ENCODE measurements at regions not wholly inside any gene's neighbourhood (a gene's known extent, or its start where the extent isn't known, plus 50 kb on each side); places are given as distances from the start of the nearest gene placed in this dataset.

DNA sequence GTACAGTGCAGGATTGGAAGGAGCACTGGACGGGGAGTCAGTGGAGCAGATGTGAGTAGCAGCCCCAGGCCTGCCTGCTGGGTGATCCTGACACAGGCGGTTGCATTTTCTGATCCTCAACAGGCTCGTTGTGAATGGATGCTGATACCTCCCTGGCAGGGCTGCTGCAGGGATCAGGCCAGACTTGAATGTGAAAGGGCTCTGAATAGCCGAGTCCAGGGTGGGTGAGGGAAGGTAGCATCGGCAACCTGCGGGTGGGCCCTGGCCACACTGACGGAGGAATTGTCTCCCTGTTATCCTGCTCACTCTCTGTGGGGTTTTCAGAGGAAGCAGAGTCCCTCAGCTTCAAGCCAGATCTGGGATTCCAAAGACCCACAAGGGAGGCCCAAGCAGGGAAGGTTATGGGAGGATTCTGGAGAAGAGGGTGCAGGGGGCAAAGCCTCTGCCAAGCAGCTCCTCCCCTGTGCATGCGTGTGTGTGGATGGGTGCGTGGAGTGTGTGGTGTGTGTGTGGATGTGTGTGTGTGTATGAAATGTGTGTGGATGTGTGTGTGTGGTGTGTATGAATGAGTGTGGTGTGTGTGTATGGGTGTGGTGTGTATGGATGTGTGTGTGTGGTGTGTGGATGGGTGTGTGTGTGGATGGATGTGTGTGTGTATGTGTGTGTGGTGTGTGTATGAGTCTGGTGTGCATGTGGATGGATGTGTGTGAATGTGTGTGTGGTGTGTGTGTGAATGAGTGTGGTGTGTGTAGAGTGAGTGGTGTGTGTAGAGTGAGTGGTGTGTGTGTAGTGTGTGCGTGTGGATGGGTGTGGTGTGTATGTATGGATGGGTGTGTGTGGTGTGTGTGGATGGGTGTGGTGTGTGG, 100.3 kb downstream of the UBIAD1 start:
- DNase-seq (ENCODE audit: low read depth in 3 of 3, low spot score in 2 of 3) = no peak

DNA sequence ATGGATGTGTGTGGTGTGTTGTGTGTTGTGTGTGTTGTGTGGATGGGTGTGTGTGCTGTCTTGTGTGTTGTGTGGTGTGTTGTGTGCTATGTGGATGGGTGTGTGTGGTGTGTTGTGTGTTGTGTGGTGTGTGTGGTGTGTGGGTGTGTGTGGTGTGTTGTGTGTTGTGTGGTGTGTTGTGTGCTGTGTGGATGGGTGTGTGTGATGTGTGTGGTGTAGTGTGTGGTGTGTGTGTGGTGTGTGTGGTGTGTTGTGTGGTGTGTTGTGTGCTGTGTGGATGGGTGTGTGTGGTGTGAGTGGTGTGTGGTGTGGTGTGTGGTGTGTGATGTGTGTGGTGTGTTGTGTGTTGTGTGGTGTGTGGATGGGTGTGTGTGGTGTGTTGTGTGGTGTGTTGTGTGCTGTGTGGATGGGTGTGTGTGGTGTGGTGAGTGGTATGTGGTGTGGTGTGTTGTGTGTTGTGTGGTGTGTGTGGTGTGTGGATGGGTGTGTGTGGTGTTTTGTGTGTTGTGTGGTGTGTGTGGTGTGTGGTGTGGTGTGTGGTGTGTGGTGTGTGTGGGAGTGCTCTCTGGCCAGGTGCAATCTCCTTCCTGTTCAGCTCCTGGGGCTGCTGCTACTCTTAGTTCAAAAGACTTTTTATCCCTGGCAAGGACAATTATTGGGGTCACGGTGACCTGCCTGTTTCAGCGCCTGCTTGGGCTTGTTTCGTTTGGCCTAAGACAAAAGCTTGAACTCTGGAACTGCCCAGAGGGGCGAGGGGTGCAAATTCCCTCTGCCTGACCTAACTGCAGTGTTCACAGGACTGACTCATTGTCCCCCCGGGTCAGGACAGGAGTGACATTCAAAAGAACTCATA, 101.1 kb downstream of the UBIAD1 start:
- no peak for DNase-seq (ENCODE audit: low read depth in 3 of 3, low spot score in 2 of 3)

DNA sequence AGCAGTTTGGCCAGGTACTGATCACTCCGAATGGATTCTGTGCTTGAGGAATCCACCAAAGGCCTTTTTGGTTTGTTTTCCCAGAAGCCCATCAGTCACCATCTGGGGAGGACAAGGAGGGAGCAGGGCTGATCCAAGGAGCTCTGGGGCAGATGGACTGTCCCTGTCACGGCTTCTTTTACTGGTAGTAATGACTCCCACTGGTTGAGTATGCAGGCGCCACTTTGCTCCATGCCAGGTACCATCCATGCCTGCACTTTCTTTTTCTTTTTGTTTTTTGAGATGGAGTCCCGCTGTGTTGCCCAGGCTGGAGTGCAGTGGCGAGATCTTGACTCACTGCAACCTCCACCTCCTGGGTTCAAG, 101.7 kb downstream of the UBIAD1 start:
- DNase-seq (ENCODE audit: low read depth in 3 of 3, low spot score in 2 of 3) = no peak

DNA sequence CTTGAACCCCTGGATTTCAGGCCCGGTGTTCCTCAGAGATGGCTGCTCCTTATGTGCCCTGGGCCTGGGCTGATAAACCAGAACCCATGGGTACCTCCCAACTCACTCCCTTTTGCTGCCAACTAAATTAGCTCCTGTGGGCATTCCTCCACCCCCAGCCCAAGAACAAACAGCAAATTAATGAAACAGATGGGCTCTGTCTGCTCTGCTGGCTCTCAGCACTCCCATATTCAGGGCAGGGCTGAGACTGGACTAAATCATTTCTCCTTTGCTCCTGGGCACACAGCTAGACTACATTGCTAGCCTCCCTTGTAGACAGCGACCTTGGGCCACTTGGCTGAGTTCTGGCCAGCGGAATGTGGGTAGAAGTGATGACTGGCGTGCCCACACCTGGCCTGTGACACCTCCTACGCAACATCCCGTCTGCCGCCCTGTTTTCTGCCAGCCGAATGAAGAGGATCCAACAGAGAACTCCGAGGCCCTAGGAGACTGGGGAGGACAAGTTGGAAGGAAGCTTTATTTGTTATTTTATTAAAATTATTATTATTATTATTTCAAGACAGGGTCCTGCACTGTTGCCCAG, 101.9 kb upstream of the DISP3 start:
- DNase-seq (ENCODE audit: low read depth in 3 of 3, low spot score in 2 of 3) = no peak

DNA sequence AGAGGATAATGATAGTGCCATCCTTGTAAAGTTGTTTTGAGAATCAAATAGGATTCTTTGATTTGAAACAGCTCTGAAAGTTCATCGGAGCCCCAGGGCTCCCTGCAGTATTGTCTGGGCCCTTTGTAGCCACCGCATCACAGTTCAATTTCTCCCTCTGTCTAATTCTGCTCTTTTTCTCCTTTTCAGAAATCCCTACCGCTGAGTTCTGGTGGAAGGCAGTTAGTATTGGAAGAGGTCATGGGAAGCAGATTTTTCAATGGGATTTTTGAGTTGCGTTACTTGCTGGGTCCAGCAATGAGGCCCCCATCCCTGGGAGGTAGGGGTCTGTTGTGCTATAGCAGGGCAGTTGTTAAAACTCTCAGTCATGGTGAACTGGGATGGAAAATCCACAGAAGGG, 101.0 kb upstream of the DISP3 start:
- no peak for DNase-seq (ENCODE audit: low read depth in 3 of 3, low spot score in 2 of 3)

DNA sequence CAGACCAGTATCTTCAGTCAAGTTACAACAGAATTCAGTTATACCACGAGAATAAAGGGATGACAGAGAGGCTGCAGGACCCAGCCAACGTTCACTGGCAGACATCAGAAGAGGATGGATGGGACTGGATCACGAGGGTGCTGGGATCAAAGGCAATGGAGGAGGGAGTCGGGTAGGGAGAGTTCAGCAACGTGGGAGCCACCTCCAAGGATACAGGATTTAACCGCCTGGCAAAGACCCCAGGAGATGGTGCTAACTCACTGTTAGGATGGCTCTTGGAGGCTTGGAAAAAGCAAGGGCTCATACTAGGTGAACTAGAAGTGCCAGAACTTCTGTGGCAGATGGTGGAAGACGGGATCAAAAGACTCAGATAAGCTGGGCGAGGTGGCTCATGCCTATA, 99.1 kb upstream of the DISP3 start:
- no peak for DNase-seq (ENCODE audit: low read depth in 3 of 3, low spot score in 2 of 3)

DNA sequence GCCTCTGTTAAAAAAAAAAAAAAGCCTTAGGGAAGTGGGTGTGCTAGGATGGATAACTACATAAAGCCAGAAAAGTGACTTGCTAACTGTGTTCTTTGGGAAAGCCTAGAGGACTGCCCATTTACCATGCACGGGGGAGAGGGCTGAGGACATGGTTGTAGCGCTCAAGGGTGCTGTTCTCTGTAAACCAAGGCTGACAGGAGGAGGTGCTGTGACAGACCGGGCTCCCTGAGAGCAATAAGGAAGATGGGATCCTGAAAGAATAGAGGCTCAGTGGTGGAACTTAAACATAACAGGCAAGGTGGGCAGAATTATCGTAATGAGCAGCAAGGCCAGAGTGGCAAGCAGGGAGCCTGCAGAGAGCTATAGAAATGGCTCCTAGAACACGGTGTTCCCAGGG, 98.5 kb upstream of the DISP3 start:
- no peak for DNase-seq (ENCODE audit: low read depth in 3 of 3, low spot score in 2 of 3)

DNA sequence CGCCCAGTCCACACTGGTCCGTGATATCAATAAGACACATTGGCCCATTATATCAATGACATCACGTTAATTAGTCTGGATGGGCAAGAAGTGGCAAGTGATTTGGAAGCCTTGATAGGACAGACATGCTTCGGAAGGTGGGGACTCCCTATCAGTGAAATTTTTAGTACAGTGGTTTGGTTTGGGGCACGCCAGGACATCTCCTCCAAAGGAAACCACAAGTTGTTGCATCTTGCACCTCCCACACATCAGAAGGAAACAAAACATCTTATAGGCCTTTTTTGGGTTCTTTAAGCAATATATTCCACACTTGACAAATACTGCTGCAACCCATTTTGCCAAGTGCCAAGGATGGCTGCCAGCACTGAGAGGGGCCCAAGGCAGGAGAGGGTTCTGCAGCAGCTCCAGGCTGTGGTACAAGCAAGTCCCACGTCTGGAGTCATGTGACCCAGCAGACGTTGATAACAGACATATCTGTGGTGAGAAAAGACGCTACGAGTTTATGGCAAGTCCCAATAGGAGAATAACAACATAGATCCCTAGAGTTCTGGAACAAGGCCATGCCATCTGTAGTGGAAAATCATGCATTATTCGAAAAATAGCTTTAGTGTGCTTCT, 95.3 kb upstream of the DISP3 start:
- DNase-seq (ENCODE audit: low read depth in 3 of 3, low spot score in 2 of 3) = no peak

DNA sequence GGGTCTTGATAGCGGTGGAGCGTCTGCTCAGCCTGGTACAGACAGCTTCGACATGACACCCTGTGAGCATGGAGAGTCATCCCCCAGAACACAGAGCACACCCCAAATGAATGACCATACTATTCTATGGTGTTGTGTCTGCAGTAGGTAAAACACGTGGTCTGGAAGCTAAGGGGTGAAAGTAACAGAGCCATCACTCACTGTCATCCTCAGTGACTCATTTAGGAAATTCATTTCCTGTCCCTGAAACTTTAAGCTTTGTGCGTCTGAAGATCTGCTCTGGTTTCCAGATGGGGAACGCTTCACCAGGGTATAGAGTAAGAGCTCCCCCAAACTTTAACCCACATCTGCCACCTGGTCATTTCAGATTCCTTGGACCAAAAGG, 94.8 kb upstream of the DISP3 start:
- DNase-seq (ENCODE audit: low read depth in 3 of 3, low spot score in 2 of 3) = no peak

DNA sequence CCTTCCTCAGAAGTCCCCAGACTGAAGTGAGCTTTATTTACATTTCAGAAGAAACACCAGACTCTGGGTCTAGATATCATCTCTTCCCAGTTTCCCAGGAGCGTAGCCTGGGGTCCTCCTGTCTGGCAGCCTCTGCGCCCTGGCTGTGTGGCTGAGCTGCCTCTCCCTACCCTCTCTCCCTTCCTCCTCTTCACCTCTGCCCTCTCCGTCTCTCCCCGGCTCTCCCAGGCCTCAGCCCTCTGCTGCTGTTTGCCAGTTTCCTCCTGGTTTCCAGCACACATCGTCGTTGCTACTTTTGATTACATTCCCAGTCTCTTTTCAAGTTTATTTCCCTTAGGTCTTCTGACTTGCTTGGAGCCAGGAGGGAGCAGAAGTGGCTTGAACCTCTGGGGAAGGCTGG, 91.1 kb upstream of the DISP3 start:
- DNase-seq (ENCODE audit: low read depth in 3 of 3, low spot score in 2 of 3) = no peak

DNA sequence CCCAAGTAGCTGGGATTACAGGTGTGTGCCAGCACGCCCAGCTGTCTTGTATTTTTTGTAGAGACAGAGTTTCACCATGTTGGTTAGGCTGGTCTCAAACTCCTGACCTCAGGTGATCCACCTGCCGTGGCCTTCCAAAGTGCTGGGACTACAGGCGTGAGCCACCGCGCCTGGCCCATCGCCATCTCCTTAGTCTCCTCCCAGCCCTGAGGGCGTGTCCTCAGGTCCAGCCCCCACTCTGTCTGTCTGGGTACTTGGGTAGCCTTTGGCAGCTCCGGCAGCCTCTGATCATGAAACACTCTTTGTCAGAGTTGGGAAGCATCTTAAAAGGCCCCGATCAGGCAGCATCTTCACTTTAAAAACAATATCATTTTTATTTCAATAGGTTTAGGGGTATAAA, 90.3 kb upstream of the DISP3 start:
- DNase-seq (ENCODE audit: low read depth in 3 of 3, low spot score in 2 of 3) = no peak

DNA sequence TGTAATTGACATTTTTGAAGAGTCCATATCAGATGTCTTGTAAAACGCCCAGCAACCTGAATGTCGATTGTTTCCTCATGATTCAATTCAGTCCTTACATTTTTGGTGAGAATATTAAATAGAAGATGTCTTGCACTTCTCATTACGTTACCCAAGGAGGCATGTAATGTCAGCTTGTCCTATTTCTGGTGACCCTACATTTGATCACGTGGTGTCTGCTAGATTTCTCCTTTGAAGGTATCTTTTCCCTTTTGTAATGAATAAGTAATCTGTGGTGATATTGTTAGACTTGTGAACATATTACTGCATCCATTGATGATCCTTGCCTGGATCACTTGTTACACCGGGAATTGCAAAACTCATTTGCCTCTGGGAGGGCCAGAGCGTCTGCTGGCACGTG, 87.6 kb upstream of the DISP3 start:
- no peak for DNase-seq (ENCODE audit: low read depth in 3 of 3, low spot score in 2 of 3)

DNA sequence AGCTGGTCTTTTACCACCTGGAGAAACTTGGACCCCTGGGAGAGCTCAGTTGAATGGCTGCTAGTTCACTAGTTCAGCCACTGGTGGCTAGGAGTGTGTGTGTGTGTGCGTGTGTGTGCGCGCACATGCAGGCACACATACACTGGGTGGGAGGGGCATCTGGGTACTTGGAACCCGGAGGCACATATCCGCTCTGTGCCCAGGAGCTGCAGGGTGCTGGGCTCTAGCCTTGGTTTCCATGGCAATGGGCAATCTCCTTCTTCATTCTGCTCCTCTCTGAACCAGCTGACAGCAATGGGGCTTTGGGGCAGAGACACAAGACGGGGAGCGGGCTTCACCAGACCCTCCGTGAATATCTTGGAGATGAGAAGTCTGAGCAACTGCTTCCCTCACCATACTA, 87.1 kb upstream of the DISP3 start:
- DNase-seq (ENCODE audit: low read depth in 3 of 3, low spot score in 2 of 3) = no peak

DNA sequence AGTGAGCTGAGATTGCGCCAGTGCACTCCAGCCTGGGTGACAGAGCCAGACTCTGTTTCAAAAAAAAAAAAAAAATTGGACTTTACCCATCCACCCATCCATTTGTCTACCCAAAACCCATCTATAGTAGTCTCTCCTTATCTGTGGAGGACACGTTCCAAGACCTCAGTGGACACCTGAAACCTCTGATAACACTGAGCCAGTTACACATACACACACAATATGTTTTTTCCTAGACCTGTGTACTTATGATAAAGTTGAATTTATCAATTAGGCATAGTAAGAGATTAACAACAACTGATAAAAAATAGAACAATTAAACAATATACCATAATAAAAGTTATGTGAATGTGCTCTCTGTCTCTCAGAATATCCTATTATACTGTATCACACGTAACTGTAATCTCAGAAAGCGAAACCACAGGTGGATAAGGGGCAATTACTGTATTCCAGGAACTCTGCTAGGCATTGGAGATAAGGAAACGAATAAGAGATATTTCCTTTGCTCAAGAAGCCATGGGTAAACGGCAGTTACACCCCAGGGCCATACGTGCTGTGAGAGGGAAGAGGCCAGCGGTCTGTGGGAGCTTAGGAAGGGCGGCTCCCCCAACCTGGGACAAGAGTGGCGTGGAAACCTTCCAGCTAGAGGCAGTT, 84.2 kb upstream of the DISP3 start:
- DNase-seq (ENCODE audit: low read depth in 3 of 3, low spot score in 2 of 3) = no peak

DNA sequence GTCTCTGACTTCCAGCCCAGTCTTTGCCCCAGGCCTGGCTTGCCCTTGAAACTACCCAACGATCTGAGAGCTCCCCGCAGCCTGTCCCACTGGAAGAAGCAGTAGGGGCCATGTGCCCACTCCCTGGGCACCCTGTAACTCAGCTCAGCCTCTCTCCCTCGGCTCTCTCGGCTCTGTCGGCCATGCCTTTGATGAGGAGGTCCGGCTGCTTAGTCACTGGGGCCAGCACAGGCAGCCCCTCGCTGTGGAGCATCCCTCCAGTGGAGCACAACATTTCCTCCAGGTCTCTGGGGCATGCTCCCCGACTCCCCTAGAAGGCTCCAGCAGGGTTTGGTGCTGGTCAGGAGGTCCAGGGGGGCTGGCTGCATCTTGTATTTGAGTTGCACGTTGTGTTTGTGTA, 83.3 kb upstream of the DISP3 start:
- DNase-seq (ENCODE audit: low read depth in 3 of 3, low spot score in 2 of 3) = no peak

DNA sequence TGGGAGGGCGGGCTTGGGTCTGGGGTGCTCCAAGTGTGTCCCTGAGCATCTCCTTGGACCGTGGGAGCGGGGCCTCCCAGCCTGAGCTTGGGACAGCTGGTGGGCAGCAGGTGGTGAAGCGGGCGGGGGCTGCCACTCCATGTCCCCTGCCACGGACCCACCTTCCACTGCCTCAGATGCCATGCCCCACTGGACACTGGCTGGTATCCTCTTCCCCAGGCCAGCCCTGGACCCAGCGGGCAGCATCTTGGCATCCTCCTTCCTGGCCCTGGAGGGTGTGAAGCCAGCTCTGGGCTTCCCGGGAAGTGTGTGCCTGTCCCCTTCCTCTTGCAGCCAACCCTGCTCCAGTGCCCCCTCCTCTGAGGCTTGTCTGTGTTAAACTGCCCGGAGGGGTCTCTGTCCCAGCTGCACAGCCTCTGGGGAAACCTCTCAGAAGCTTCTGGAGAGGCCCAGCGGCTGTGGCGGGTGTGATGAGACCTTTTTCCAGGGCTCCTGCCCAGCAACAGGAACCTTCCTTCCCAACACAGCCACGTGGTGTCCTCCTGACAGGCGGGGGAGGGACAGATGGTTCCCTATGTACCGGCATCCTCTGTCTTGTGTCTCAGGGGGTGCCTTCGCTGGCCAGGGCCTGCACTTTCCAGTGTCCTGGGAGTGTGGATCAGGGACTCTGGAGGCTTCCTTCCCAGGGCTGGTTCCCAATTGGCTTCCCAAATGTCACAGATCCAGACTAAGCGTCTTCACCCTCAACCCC, 81.6 kb upstream of the DISP3 start:
- DNase-seq (ENCODE audit: low read depth in 3 of 3, low spot score in 2 of 3) = no peak

DNA sequence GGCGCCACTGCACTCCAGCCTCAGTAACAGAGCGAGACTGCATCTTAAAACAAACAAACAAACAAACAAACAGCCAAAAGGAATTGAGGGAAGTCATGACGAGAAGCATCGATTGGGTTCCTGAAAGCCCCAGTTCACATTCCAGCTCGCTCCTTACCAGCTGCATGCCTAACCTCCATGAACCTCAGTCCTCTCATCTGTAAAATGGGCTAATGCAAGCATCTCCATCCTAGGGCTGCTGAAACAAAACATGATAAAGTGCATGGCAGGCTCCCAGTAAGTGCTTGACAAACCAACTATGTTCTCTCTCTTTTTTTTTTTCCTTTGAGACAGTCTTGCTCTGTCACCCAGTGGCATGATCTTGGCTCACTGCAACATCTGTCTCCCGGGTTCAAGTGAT, 79.7 kb upstream of the DISP3 start:
- DNase-seq (ENCODE audit: low read depth in 3 of 3, low spot score in 2 of 3) = no peak

DNA sequence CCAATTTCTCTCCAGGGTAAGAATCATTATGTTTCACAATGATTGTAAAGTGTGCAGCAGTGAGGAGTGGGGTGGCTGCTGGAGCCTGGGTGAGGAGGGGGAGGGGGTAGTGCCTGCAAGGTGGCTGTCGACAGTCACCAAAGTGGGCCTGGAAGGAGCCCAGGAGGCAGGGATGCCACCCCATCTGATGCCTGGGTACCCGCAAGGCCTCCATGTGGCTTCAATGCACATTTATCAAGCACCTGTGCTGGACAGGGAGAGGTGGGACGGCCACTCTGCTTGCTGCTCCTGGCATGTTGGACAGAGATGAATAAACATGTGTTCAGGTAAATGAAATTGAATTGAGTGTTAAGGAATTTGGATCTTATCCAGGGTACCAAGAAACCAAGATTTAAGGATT, 78.8 kb upstream of the DISP3 start:
- no peak for DNase-seq (ENCODE audit: low read depth in 3 of 3, low spot score in 2 of 3)

DNA sequence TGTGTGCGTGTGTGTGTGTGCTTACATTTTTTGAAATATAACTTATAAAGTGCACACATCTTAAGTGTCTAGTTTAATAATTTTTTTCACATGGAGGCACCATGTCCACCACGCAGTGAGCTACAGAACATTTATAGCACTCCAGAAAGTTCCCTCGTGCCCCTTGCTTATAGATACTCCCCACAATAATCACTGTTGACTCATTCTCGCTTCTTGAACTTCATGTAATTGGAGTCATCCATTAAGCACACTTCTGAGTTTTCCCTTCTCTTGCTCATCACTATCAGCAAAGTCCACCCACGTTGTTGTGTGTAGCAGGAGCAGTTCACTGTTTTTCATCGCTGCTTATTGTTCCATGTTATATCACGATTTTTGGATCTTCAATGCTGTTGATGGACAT, 78.4 kb upstream of the DISP3 start:
- DNase-seq (ENCODE audit: low read depth in 3 of 3, low spot score in 2 of 3) = no peak

DNA sequence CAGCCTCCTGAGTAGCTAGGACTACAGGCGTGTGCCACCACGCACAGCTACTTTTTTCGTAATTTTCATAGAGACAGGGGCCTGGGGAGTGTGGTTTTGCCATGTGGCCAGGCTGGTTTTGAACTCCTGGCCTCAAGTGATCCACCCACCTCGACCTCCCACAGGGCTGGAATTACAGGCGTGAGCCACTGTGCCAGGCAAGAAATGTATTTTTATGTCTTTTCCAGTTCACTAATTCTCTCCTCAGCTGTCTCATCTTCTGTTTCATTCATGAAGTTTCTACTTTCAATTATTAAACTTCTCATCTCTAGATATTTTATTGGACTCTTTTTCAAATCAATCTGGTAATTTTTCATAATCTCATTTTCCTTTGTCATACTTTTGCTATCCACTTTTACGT, 72.1 kb upstream of the DISP3 start:
- no peak for DNase-seq (ENCODE audit: low read depth in 3 of 3, low spot score in 2 of 3)
